ENCODE measurements at regions not wholly inside any gene's neighbourhood (a gene's known extent, or its start where the extent isn't known, plus 50 kb on each side); places are given as distances from the start of the nearest gene placed in this dataset.

DNA sequence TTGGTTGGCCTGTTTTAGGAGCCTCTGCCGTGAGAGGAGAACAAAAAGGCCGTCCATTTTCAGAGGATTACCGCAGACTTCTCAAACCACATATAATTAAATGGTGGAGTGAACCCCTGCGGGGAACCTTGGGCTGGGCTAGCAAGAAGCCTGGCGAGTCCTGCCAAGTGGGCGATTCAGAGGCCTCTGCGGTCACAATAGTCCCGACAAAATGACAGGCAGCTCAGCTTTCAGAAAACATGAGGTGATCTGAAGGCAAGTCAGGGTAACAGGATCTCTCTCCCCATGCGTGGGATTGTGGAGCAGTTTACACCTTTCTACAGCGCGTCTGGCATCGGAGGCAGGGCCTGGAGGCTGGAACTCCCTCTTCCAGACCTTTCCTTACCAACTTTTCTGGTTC lies 134.8 kb downstream of the ASB7 start:
- no peak for DNase-seq

GRCh38 chr15:100738614-100739013 lies 136.2 kb downstream of the ASB7 start:
- no peak for DNase-seq

GRCh38 chr15:100740138-100740537 lies 137.7 kb downstream of the ASB7 start:
- no peak for DNase-seq

DNA sequence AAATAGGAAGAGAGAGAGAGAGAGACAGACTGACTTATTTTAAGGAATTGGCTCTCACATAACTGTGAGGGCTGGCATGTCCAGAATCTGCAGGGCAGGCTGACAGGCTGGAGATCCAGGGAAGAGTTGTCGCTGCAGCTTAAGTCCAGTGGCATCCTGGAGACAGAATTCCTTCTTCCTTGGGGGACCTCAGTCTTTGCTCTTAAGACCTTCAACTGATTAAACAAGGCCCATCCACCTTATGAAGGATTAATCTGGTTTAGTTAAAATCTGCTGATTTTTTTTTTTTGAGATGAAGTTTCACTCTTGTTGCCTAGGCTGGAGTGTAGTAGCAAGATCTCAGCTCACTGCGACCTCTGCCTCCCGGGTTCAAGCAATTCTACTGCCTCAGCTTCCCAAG lies 128.0 kb upstream of the ALDH1A3 start:
- no peak for DNase-seq

GRCh38 chr15:100753503-100753902 lies 126.1 kb upstream of the ALDH1A3 start:
- DNase-seq = no peak

GRCh38 chr15:100757661-100758060 lies 122.0 kb upstream of the ALDH1A3 start:
- DNase-seq = no peak

DNA sequence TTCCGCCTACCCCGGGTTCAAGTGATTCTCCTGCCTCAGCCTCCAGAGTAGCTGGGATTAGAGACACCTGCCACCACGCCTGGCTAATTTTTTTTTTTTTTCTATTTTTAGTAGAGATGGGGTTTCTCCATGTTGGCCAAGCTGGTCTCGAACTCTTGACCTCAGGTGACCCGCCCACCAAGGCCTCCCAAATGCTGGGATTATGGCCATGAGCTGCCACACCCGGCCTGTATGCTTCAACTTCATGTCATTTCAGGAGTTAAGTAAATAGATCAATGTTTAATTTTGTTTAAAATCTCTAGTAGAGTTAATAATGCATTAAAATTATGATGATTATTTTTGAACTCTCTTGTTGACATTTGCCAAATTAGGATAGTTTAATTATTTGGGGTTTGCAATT lies 121.1 kb upstream of the ALDH1A3 start:
- no peak for DNase-seq

GRCh38 chr15:100759106-100759505 lies 120.5 kb upstream of the ALDH1A3 start:
- DNase-seq = no peak

DNA sequence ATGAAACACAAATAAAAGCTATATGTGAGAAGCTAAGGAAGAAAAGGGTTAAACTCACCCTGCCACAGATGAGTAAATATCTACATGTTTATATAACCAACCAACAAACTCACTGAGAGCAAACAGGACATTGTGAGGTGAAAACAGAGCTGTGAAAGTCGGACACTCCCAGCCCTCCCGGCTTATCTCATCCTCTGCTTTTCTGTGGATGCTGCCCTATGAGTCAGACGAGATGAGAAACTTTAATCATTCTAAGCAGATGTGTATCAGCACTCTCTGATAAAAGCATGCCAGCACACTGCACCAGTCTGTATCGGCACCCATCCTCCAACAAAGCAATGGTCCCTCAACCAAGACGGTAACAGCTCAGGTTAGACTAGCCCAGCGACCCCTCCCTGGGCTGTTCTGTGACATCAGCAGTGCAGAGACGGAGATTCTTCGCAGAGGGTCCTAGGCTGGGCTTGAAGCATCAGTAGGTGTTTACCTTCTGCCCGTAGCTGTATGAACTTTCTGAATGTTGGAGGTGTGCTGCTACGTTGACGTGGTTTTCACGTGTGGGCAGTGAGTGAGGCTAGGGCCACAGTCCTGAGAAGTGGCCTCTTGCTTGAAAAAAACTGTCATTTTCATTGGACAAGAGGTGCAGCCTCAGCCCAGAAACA lies 119.8 kb upstream of the ALDH1A3 start:
- no peak for DNase-seq

- DNase-seq = no peak
Measured at GRCh38 chr15:100760357-100760903, 119.2 kb upstream of the ALDH1A3 start.

- DNase-seq = no peak
Measured at GRCh38 chr15:100761290-100761935, 118.2 kb upstream of the ALDH1A3 start.

GRCh38 chr15:100762289-100762688 lies 117.3 kb upstream of the ALDH1A3 start:
- no peak for DNase-seq

- DNase-seq = no peak
Measured at GRCh38 chr15:100762913-100763834, 116.5 kb upstream of the ALDH1A3 start.

DNA sequence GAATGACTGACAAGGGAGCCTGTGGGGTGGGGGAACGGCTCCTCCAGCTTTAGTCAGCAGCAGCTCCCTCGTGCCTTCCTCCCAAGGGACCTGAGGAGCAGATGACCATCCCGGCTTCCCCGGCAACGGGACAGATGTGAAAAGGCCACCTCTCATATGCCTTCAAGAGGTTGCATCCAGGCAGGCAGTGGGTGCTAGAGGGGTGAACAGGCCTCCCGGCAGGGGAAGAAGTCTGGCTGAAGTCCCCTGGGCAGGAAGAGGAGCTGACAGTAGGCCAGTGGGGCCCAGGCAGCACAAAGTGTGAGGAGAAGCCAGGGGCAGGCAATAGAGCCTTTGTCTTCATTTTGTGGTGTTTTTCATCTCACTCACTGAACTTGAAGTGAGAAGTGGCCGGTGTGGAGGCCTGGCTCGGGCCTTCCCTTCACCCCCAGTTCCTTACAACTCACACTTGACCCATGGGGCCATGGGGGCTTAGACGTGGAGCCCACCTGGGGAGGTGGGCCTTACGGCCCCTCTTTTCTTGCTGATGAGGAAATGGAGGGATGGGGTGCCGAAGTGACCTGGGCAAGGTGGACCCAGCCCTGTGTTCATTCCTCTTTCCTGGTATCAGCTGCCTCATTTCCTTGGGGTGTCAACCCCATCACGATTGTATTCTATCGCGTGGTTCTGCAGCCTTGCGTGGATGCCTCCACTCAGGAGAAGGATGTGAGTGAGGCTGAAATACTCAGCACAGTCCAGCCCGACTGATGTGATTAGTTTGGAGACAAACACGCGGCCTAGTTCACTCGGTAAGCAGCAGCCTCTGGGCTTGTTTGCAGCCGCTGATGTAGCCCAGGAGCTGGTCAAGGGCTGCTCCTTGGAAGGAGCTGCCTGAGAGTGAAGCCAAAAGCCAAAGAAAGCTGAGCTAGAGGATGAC lies 115.5 kb upstream of the ALDH1A3 start:
- no peak for DNase-seq

DNA sequence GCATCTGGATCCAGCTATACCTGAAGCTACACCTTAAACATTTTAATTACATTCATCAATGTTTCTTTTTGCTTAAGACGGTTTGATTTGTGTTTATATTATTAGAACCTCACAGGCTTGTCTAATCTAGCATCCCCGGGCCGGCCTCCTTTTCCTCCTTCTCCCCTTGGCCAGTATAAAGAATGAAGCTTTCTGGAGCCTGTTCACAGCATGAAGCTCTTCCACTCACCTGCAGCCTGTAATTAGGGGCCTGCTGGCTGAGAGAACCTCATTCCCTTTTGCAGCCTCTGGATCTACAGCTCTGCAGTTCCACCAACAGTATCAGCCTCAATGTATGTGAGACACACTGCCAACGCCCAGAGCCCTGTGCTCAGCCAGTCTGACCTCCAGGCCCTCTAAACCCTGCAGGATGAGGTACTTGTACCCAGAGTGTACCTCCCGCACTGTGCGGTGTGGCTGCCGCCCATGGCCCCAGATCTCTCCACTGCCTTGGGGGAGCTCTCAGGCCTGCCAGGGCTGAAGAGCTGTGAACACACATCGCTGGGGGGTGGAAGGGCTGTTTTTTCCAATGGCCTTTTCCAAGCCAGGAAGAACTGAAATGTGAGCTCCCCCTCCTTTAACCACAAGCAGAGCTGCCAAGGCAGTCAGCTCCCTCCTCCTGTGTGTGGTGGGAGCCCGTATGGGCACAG lies 114.7 kb upstream of the ALDH1A3 start:
- DNase-seq = peak in 1 of 2 donors; percentile 4

- peak in 1 of 2 donors; percentile 15 for DNase-seq
Measured at GRCh38 chr15:100765467-100766241, 114.0 kb upstream of the ALDH1A3 start.

DNA sequence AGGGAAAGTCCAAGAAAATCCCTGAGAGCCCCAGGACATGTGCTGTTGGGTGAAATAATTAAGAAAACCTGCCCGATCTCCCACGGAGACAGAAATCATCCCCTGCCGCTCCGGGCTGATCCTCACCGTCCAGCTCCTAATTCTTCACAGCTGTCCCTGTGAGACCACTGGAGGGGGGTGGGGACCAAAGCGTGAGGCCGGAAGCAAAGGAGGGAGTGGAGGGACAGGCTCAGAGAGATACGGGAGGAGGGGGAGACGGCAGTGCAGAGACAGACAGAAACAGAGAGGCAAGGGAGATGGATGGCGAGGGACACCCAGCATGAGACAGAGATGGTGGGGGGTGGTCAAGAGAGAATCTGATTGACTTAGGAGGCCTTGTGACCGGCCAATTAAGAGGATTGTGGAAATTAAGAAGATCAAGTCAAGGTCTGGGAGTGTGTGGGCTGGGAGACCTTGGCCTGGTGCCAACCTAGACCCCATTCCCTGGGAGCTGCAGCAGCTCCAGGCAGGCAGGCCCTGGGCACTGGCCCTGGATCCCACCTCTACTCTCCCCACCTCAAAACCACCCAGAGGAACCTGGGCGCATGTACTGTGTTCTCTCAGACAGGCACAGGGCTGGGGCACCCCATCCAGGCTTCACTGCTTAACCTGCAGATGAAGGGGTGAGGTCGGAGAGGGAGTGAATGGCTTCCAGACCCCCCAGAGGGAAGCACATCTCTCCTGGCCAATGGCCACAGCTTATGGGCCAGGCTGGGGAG lies 113.2 kb upstream of the ALDH1A3 start:
- DNase-seq = peak in 1 of 2 donors; percentile 9

DNA sequence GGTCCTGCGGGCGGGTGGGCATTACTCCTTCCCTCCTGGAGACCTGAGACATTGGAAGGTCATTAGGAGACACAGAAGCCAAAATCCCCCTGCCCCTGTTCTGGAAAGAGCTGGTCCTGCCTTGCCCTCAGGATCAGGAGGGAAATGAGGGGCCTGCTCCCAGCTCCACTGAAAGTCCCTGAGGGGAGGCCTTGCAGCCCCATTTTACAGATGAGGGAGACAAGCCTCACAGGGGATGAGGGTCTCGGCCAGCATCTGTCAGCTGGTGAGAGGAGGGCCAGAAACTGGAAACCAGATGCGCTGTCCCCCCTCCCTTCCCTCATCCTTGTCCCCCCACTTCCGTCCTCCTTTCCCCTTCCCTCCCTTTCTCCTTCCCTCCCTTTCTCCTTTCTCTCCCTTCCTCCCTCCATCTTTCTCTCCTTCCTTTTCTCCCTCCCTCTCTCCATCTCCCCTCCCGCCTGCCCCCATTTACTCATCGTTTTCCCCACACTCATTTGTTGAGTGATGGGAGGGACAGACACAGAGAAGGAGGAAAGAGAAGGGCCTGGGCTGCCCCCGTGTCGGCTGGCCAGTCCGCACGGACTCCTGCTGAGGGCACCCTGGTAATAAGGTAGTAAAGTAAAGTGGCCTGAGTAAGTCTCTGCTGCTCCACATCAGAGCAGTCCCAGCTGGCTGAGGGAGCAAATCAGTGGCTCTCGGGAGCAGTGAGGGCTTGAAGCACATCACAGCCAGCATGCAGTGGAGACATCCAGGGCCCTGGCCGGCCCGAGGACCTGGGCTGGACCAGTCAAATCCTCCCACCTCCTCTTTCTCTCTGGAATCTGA lies 112.4 kb upstream of the ALDH1A3 start:
- peak in 1 of 2 donors; percentile 5 for DNase-seq

DNA sequence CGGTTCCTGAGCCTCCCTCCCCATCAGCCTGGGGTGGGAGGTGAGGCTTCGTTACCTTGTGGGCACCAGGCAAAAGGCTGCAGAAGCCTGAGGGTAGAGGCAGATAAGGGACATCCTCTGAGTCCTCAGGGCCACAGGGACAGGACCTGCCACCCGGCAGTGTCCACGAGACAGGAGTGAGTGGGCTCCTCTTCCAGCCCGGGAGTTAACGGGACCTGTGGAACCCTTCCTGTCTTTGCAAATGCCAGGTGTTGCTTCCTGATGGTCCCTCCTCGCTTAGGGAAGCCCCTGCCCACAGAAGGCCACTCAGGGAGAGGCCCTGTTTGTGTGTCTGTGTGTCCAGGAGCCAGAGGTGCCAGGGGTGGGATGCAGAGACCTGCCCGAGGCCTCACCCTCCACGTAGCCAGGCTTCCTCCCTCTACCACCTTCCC lies 111.1 kb upstream of the ALDH1A3 start:
- no peak for DNase-seq
